MM.1S (cell line): ENCODE measurements at regions not wholly inside any gene's neighbourhood (a gene's known extent, or its start where the extent isn't known, plus 50 kb on each side); places are given as distances from the start of the nearest gene placed in this dataset.

Source experiments
- DNase-seq: peaks from one replicate; pipeline ENCODE4 v3.0.0-alpha.2; 2015
- H2AFZ ChIP-seq: fragments of 300-600 bp; sonication (generic); 2 replicates; pipeline ENCODE4 v1.6.0; 2016; ENCODE audit warnings: antibody characterized with exemption, low read length
- H3F3A ChIP-seq: fragments of 300-600 bp; sonication (generic); 2 replicates; pipeline ENCODE4 v1.6.1; 2016; ENCODE audit warnings: mild to moderate bottlenecking, antibody characterized with exemption, low read length, moderate library complexity, mixed read lengths; ENCODE audit not compliant: insufficient read depth
- H3K27ac ChIP-seq: fragments of 300-600 bp; sonication (generic); 2 replicates; pipeline ENCODE4 v1.5.1; 2016; ENCODE audit warnings: mild to moderate bottlenecking, low read length
- H3K27me3 ChIP-seq: fragments of 300-600 bp; sonication (generic); replicated peaks from 2 replicates; pipeline ENCODE4 v1.6.0; 2016; ENCODE audit warnings: low read length; ENCODE audit not compliant: insufficient read depth
- H3K36me3 ChIP-seq: fragments of 300-600 bp; sonication (generic); replicated peaks from 2 replicates; pipeline ENCODE4 v1.6.1; 2016; ENCODE audit warnings: mild to moderate bottlenecking, low read length, mixed read lengths; ENCODE audit not compliant: insufficient read depth
- H3K4me1 ChIP-seq: fragments of 300-600 bp; sonication (generic); 2 replicates; pipeline ENCODE4 v1.6.1; 2016; ENCODE audit warnings: low read length, mixed read lengths
- H3K4me2 ChIP-seq: fragments of 300-600 bp; sonication (generic); 2 replicates; pipeline ENCODE4 v1.6.0; 2016; ENCODE audit warnings: low read depth, low read length
- H3K4me3 ChIP-seq: fragments of 300-600 bp; sonication (generic); 2 replicates; pipeline ENCODE4 v1.5.1; 2016; ENCODE audit warnings: low read length, mixed read lengths
- H3K79me2 ChIP-seq: fragments of 300-600 bp; sonication (generic); 2 replicates; pipeline ENCODE4 v1.6.1; 2016; ENCODE audit warnings: mixed run types, low read length, mixed read lengths
- H3K9ac ChIP-seq: fragments of 300-600 bp; sonication (generic); 2 replicates; pipeline ENCODE4 v1.6.1; 2016; ENCODE audit warnings: low read length, mixed read lengths
- H3K9me2 ChIP-seq: fragments of 300-600 bp; sonication (generic); replicated peaks from 2 replicates; pipeline ENCODE4 v1.6.1; 2016; ENCODE audit warnings: mild to moderate bottlenecking, low read length, mixed read lengths; ENCODE audit not compliant: insufficient read depth
- H3K9me3 ChIP-seq: fragments of 300-600 bp; sonication (generic); replicated peaks from 2 replicates; pipeline ENCODE4 v1.6.1; 2016; ENCODE audit warnings: mild to moderate bottlenecking, low read length, mixed read lengths; ENCODE audit not compliant: insufficient read depth
- H4K20me1 ChIP-seq: fragments of 300-600 bp; sonication (generic); 2 replicates; pipeline ENCODE4 v1.6.1; 2016; ENCODE audit warnings: mild to moderate bottlenecking, low read length, moderate library complexity, mixed read lengths; ENCODE audit not compliant: insufficient read depth
- EZH2 ChIP-seq: fragments of 300-600 bp; sonication (generic); optimal IDR thresholded peaks from 2 replicates; pipeline ENCODE3; 2017; ENCODE audit warnings: low read depth, mild to moderate bottlenecking, antibody characterized with exemption, low read length, mixed read lengths
- EZH2phosphoT487 ChIP-seq: fragments of 300-600 bp; sonication (generic); IDR thresholded peaks from 2 replicates; pipeline ENCODE4 v1.6.1; 2018; ENCODE audit warnings: antibody characterized with exemption, low read length
- TF ChIP-seq, protein P1 (sequence below): fragments of 300-600 bp; sonication (generic); IDR thresholded peaks from 2 replicates; pipeline ENCODE4 v1.5.1; 2016; ENCODE audit warnings: antibody characterized with exemption, low read length, mixed read lengths

- no peaks in the 10 kb centered on the region for H3K36me3 ChIP-seq
- peaks cover 5% of the 10 kb centered on the region; the same call in 1 of the 2 replicates for H3K4me1 ChIP-seq
- no peak overlapping the region for H3K4me3 ChIP-seq
- no peaks in the 10 kb centered on the region for H3K27me3 ChIP-seq
- no peak overlapping the region for H2AFZ ChIP-seq
- no peak for DNase-seq
- H4K20me1 ChIP-seq, result no peaks in the 10 kb centered on the region
- H3K9me3 ChIP-seq, result no peaks in the 10 kb centered on the region
- H3K4me2 ChIP-seq, result no peak overlapping the region
- no peak for TF ChIP-seq EZH2
- TF ChIP-seq EZH2phosphoT487, result no peak
- TF ChIP-seq, protein P1, sequence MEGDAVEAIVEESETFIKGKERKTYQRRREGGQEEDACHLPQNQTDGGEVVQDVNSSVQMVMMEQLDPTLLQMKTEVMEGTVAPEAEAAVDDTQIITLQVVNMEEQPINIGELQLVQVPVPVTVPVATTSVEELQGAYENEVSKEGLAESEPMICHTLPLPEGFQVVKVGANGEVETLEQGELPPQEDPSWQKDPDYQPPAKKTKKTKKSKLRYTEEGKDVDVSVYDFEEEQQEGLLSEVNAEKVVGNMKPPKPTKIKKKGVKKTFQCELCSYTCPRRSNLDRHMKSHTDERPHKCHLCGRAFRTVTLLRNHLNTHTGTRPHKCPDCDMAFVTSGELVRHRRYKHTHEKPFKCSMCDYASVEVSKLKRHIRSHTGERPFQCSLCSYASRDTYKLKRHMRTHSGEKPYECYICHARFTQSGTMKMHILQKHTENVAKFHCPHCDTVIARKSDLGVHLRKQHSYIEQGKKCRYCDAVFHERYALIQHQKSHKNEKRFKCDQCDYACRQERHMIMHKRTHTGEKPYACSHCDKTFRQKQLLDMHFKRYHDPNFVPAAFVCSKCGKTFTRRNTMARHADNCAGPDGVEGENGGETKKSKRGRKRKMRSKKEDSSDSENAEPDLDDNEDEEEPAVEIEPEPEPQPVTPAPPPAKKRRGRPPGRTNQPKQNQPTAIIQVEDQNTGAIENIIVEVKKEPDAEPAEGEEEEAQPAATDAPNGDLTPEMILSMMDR, result no peak
- H3K9me2 ChIP-seq, result no peaks in the 10 kb centered on the region
- no peak overlapping the region for H3K27ac ChIP-seq
- H3K9ac ChIP-seq, result no peak overlapping the region
- H3K79me2 ChIP-seq, result no peaks in the 10 kb centered on the region
- no peaks in the 10 kb centered on the region for H3F3A ChIP-seq
Measured at GRCh38 chr3:162170581-162170980, 674.0 kb downstream of the OTOL1 start.

GRCh38 chr3:162171970-162172369, 675.4 kb downstream of the OTOL1 start:
- TF ChIP-seq EZH2 (no peak), EZH2phosphoT487 (no peak)
- TF ChIP-seq, protein P1, result no peak
- Histone ChIP-seq H3K79me2 (no peaks in the 10 kb centered on the region), H3K4me2 (no peak overlapping the region), H3K27ac (no peak overlapping the region), H3K36me3 (no peaks in the 10 kb centered on the region), H3K4me1 (no peaks in the 10 kb centered on the region), H3K9me3 (no peaks in the 10 kb centered on the region), H2AFZ (no peak overlapping the region), H3K4me3 (no peak overlapping the region), H3F3A (no peaks in the 10 kb centered on the region), H4K20me1 (no peaks in the 10 kb centered on the region), H3K9me2 (no peaks in the 10 kb centered on the region), H3K9ac (no peak overlapping the region), H3K27me3 (no peaks in the 10 kb centered on the region)
- DNase-seq, result no peak

GRCh38 chr3:162175145-162175544, 678.5 kb downstream of the OTOL1 start:
- no peak overlapping the region for H3K4me3 ChIP-seq
- no peaks in the 10 kb centered on the region for H3K36me3 ChIP-seq
- no peaks in the 10 kb centered on the region for H3F3A ChIP-seq
- H3K4me1 ChIP-seq, result no peaks in the 10 kb centered on the region
- H3K9me3 ChIP-seq, result no peaks in the 10 kb centered on the region
- H3K79me2 ChIP-seq, result no peaks in the 10 kb centered on the region
- H3K9me2 ChIP-seq, result no peaks in the 10 kb centered on the region
- no peak for DNase-seq
- no peak overlapping the region for H3K27ac ChIP-seq
- no peak overlapping the region for H2AFZ ChIP-seq
- H3K4me2 ChIP-seq, result no peak overlapping the region
- H3K9ac ChIP-seq, result no peak overlapping the region
- TF ChIP-seq, protein P1, result no peak
- TF ChIP-seq EZH2phosphoT487 (no peak), EZH2 (no peak)
- no peaks in the 10 kb centered on the region for H3K27me3 ChIP-seq
- no peaks in the 10 kb centered on the region for H4K20me1 ChIP-seq

GRCh38 chr3:162175878-162176277, 679.3 kb downstream of the OTOL1 start:
- Histone ChIP-seq H3K27me3 (no peaks in the 10 kb centered on the region), H3K27ac (no peak overlapping the region), H3F3A (no peaks in the 10 kb centered on the region), H3K9ac (no peak overlapping the region), H3K4me2 (no peak overlapping the region), H3K9me2 (no peaks in the 10 kb centered on the region), H4K20me1 (no peaks in the 10 kb centered on the region), H3K36me3 (no peaks in the 10 kb centered on the region), H3K4me3 (no peak overlapping the region), H3K9me3 (no peaks in the 10 kb centered on the region), H2AFZ (no peak overlapping the region), H3K4me1 (no peaks in the 10 kb centered on the region), H3K79me2 (no peaks in the 10 kb centered on the region)
- DNase-seq, result no peak
- TF ChIP-seq EZH2 (no peak), EZH2phosphoT487 (no peak)
- TF ChIP-seq, protein P1, result no peak
